Cerebellar cortex (tissue), 1 donor: ENCODE measurements at regions not wholly inside any gene's neighbourhood (a gene's known extent, or its start where the extent isn't known, plus 50 kb on each side); places are given as distances from the start of the nearest gene placed in this dataset.

Experiments
- DNase-seq: peaks from one replicate; pipeline ENCODE4 v3.0.0-alpha.2; 2015; ENCODE audit warnings: low spot score

DNA sequence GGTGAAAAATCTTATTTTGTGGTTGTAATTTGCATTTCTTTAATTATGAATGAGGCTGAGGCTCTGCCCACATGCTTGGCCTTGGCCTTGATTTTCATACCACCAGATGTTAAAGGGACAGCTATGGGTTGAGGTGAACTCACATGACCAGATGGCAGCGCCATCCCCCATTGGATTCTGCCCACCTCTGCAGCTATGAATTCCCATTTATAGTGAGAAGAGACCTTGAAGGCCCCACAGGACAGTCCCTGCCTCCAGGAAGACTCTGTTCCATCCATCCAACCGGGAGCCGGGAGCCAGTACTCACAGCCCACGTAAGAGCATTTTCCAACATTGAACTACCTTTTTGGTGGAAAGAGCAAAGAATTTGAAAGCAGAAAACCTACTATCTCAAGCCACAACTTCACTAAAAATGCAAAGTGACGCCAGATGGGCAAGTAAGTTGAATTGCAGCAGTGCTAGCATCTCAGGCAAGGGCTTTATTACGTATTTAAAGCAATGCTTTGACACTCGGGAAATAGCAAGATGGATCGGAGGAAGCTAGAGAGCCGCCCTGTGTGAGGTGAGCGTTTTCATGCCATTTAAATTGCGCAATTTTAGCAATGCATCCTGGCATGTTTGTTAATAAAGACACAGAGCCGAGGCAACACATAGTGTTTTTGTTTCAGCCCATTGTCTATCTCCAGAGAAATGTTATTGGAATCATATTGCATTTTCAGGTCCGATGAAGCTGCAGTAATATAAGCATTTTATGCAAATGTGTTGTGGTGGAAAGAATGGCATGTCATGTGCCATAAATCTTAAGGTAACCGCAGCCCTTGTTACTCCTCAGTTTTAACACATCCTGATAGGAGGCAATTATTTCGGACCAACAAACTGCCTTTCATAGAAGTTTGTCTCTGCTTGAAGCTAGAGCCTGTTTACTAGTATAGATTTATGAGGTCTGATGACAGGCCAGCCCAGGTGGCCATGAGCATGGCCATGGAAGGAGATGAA lies 273.4 kb upstream of the TNRC6C start:
- no peak for DNase-seq

DNA sequence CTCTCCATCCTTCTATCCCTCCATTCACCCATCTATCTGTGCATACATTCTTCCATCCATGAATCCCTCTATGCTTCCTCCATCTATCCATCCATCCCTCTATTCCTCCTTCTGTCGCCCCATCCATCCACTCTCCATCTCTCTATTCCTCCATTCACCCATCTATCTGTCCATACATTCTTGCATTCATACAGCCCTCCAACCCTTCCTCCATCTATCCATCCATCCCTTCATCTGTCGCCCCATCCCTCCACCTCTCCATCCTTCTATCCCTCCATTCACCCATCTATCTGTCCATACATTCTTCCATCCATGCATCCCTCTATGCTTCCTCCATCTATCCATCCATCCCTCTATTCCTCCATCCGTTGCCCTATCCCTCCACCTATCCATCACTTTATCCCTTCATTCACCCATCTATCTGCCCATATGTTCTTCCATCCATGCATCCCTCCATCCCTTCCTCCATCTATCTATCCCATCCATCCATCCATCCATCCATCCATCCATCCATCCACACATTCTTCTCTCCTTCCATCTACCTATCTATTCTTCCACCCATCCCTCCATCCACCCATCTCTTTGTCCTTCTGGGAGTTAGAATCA lies 272.5 kb upstream of the TNRC6C start:
- no peak for DNase-seq

DNA sequence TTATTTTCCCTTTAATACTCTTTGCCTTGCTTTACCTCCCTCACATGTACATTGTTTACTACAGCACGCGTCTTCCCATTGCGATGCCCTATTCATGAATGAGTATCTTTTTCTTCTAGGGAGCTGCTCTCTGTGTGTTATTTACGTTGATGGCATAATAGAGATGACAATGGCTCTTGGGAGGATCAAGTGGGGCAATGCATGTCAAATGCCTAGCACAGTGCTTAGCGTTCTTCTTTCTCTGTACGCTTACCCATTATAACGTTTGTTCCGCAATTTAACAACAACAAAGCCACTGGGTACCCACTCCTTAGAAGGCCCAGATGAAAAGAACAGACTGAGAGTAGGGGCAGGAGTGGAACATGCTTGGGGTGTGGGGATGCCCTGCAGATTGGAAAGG lies 271.6 kb upstream of the TNRC6C start:
- DNase-seq = no peak

DNA sequence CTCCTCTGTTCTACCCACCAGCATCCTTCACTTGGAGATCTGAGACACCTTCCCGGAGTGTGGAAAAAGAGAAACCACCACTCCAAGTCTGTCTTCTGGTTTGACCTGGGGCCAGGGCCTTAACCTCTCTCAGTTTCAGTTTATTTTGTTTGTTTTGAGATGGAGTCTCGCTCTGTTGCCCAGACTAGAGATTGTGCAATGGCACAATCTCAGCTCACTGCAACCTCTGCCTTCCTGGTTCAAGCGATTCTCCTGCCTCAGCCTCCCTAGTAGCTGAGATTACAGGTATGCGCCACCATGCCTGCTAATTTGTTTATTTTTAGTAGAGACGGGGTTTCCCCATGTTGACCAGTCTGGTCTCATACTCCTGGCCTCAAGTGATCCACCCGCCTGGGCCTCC lies 271.1 kb upstream of the TNRC6C start:
- DNase-seq = no peak

DNA sequence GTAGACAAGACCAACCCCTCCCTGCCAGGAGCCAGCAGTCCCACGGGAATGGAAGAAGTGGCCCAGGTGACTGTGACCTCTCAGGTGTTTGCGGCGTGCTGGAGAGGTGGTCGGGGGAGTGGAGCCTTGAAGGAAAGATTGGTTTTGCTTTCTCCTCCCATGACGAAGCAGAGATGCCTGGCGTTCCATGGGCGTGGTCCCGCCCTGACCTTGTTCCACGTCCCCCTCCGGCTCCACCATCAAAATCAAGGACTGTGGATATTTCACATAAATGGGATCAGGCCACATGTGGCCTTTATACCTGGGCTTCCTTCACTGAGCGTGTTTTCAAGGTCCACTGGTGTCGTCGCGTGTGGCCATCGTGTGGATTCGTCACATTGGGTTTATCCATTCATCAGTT lies 270.6 kb upstream of the TNRC6C start:
- no peak for DNase-seq

DNA sequence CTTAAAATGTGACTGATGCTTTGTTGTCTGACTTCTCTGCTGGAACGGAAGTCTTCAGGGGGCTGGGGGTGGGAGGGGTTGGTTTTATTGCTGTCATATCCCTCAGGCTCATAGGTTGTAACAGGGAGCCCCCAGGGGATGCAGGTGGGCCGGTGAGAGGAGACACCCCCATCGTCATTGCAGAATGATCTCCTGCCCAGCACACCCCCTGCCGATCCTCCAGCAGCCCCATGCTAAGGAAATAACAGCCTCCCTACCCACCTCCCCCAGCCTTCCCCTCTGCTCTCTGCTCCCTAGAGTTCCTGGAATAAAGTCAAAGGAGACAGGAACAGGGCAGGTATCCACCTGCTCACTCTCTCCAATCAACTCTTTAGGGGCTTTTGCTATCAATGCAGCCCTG lies 270.1 kb upstream of the TNRC6C start:
- DNase-seq = no peak

DNA sequence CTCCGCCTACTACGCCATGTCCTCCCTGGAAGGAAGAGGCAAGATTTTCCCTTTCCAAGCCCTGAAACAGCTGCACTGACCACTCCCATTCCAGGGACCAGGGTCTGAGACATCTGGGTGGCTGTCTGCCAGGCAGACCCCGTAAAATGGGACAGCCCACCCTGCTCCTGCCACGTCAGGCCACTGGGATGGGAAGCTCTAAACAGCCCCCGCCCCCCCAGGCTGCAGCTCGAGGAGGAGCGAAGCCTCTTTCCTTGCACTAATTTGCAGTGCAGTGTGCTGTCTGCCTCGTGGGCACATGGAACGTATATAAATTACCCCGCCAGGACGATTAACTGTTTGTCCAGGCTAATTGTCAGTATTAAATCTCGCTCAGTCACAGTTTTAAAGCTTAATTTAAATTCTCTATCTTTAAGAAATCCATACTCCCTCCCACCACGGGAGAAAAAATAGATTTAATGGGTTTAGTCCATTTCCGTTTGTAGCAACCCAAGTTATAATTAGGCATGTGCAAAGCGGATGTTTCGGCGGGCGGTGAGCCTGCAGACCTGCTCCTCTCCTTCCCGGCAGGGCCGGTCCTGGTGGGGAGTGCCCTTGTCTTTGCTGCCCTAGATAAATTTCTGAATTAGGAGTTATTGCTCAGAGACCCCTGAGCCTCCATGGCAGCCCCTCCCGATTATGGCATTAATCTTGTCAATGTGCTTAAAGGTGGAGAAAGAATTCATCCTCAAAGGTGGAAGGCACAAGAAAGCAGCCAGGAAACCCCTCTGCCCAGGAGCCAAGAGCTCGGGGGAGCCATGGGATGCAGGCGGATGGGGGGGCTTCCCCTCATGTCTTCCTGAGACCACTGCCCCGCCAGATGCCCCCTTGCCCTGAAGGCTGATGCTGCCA lies 268.0 kb upstream of the TNRC6C start:
- DNase-seq = no peak

DNA sequence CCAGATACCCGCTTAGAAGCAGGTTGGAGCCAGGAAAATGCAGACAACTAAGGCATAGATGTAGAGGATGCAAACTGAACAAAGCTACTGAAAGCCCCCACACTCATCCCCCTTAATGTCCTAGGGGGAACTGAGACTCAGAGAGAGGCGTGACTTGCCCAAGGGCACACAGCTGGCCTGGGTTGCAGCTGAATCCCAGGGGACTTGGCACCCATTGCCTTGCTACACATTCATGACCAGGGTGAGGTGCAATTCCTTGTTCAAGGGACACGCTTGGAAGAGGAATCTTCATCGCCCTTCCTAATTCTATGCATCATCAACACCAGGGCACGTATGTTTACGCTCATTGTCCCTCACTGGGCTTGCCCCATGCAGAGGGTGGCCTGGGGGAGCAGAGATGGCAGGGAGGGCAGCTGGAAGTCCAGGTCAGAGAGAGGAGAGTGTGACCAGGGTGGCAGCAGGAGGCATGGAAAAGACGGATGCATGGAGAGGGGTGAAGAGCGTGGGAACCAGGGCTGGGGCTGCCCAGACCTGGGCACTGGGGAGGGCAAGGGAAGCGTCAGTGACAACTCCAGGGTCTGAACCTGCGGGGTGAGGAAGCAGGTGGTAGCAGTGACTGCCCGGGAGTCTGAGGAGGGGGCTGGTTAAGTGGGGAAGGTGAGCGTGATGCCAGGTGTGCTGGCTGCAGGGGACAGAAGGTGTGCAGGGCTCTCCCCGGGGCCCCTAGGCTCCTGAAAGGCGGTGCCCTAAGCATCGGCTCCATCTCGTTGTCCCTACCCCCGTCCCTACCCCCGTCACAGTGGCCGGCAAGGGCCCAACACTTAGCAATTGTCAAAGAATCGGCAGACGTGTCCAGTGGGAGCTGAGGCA lies 267.1 kb upstream of the TNRC6C start:
- no peak for DNase-seq

DNA sequence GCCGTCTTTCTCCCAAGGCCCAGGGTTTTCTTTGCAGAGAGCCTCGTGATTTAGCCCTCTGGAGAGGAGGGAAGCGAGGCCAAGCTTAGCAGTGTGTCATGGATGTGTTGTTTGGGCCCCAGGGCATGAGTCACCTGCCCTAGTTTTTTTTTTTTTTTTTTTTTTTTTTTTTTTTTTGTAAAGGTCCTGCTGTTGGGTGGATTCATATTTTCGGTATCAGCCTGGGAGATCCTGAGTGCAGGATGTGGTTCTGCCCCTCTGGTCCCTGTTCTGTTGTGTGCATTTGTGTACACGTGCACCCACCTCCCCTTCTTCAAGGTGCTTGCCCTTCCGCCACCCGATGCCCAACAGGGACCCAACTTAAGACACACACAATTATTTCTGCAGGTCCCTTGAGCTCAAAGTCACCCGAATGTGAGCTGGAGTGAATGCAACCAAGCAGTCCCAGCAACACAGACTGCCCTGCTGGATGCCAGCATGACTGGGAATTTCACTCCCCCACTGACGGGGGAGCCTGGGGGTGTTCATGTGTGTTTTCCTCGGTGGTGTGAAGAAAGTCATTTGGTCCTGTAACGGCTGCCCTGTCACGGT lies 265.8 kb upstream of the TNRC6C start:
- no peak for DNase-seq

DNA sequence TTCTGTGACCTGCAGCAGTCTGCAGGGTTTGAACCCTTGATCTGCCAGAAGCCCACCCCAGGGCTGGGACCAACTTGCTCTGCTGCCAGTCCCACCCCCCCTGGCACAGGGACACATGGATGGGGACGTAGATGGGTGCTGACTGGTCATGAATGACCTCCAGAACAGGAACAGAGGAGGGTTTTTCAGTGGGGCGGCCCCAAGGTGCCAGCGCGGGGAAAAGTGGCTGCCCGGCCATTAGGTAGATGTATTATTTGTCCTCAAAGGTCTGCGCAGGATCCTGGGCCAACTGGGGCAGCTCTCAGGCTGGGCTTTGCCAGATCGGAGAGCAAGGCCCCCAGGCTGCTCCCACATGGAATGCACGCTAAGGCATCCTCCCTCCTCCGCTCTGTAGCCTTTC lies 265.2 kb upstream of the TNRC6C start:
- no peak for DNase-seq

DNA sequence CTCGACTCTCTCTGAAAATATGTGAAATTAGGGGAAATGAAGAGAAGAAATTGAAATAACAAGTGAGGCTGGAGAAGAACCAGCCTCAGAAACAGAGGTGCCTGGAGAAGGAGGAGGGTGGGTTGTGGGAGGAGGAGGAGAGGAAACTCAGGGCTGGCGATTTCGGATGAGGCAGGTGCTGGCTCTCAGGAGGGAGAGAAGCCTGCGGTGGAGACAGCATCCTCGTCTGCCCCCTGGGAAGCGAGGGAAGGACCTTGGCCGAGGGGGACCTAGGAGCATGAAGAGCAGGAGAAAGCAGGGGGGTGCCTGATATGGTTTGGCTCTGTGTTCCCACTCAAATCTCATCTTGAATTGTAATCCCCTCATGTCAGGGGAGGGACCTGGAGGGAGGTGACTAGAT lies 264.7 kb upstream of the TNRC6C start:
- DNase-seq = no peak

DNA sequence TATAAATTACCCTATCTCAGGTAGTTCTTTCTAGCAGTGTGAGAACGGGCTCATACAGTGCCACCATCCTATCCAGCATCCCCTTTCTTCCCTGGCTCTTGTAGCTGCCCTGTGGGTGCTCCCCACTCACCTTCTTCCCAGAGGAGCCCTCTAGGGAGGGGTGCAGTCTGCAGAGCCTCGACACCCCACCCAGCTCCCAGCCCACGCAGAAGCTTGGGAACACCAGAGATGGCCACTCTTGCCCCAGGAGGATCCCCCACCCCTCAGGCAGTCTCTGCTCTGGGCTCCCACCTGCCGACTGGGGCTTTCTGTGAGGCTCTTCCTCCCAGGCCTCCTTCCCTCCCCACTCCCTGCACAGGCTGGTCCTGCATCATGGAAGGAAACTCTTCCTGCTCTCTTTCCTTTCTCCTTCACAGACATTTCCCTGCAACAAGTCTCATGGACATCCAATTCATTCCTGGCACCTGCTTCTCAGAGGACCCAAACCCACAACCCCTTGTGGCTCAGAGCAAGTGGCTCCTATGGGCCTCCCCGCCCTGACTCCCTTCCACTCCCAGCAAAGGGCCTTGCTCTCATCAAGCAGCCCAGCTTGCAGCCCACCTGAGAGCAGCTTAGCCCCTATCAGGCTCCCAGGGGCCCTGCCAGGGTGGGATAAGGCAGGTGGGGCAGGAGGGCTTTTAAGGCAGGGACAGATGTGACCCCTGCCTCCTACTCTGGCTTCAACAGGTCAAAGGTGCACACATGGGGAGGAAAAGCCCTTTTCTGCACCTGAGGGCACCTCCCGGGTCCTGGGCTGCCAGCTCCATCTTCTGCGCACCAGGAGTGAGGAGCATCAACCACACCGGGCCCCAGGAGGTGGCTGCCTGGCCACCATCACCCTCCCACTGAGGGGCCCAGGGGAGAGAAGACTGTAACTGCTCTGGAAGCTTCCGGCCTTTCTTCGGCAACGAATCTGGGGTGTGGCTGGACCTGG lies 263.8 kb upstream of the TNRC6C start:
- no peak for DNase-seq

DNA sequence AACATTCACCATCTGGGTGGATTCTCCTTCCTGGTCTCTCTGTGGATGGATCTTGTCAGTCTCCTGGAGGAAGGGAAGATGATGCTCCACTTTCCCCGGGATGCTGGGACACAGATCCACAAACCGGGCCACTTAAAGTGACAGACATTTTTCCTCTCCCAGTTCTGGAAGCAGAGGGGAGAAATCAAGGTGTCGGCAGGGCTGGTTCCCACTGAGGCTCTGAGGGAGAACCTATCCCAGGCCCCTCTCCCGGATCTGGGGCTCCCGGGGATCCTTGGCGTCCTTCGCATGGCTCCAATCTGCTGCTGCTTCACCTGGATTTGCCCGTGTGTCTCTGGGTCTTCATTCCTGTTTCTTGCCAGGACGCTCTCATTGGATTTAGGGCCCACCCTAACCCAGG lies 263.1 kb upstream of the TNRC6C start:
- DNase-seq = peak; percentile 29

DNA sequence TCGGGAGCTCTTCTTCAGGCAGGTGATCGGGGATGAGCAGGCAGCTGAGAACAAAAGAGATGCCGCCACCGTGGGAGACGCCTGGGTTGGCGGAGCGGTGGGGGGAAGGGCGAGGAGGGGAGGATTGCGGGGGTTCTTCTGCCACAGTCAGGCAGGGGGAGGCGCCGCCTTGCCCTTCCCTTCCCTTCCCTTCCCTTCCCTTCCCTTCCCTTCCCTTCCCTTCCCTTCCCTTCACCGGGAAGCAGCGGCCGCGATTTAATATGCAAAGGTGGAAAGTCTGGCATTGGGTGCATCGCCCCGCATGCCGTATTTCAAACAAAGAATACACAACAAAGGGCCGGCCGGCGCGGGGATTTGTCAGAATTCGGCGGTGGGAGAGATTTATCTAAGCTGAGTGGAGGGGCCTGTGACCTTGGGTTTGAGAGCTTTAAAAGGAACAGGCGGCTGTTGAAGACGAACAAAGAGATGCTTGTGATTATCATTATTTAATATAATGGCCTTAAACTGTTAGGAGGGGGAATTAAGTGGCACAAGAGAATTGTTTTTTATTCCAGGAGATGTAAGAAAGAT lies 262.3 kb upstream of the TNRC6C start:
- DNase-seq = no peak

DNA sequence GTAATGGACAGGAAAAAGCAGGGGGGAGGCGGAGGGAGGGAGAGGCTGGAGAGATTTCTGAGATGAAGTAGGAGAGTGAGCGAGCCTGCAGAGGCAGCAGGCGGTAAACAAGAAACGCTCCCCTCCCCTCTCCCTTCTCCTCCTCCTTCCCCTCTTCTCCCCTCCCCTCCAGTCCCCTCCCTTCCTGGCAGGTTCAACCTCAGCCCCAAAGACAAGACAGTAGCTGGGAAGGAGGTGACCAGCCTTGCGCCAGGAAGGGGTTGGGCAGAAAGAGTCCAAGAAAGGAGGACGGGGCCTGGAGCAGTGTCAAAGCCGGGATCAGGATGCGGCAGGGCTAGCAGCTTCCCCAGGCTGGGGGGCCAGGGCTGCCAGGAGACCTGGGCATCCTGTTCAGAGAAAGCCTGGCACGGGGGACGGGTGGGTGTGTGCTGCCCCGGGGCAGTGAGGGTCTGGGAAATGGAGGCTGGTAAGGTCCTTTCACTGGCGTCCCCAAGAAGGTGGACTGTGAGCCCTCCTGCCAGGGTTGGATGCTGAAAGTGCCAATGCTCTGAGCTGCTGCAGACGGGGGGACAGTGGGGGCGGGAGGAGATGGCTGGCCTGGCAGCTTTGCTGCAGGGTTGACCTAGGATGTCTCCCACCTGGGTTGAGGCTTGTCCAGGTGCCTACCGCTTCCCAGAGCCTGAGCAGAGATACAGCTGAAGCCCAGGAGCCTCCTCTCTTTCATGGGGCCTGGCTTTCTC lies 261.6 kb upstream of the TNRC6C start:
- peak; percentile 89 for DNase-seq

DNA sequence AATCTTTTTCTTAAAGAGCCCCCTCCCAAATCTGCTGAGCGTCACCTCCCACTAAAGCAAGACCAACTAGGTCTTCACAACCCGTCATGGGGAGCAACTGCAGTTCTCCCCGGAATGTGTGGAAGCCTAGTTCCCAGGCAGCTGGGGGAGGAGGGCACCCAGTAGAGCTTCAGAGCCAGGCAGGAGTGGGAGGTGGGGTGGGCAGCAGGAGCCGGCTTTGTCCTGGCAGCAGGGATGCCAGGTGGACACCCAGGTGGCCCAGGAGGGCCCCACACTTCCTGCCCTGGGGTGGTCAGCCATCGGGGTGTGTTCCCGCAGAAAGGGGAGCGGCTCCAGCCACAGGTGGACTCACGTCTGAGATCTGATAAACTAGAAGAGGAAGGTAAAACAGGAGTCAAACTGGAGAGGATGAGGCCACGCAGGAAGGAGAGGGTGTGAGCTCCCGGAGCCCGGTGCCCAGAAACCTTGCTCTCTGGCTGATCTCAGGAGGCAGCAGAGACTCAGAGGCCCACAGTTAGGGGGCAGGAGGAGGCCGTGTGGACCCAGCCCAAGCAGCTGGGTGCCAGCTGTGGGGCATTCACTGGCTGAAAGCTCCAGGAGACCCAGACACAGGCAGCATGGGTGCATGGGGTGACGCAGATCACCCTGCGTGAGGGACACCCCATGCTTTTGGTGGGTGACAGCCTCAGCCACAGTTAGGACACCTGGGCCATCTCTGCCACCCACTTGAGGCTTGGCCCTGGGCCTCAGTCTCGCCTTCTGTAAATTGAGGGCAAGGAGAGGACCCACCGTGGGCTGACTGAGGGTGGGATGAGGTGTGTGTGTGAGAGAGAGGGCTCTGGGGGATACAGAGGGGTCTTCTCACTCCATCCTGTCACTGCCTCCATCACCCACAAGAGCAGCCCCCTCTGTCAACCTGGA lies 260.8 kb upstream of the TNRC6C start:
- no peak for DNase-seq

DNA sequence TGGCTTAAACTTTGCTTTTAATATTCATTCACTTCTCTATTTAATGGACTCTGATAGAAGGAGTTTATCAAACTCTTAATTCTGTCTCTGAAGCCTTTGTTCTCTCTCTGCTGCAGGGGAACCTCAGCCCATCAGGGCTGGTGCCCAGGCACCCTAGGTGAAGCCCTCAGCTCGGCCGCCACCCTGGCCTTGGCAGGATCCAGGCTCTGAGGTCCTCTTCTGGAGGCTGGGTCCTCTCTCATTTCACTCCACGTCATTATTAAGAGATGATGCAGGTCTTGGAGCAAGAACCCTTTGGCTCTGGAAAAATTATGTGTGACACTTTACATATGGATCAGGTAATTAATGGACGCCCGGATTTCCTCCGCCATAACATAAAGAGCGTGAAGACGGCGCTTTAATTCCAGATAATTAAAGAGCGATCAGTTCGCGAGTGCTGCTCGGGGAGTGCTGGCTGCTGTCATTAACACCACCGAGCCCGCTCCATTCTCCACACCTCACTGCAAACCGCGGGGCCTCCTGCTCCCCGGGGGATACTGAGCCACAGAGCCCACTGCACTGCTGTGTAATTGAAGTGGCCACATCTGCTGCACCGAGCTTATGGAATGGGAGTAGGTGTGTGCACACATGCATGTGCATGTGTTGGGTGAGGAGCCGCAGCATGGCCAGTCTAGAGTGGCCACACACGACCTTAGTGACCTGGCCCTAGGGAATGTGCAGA lies 259.4 kb upstream of the TNRC6C start:
- no peak for DNase-seq
